Sigmoid colon (tissue), 4 donors: ENCODE measurements at regions not wholly inside any gene's neighbourhood (a gene's known extent, or its start where the extent isn't known, plus 50 kb on each side); places are given as distances from the start of the nearest gene placed in this dataset.

Experiments used
- CTCF ChIP-seq, 4 experiments: fragments of 450-650 bp in 3 of 4; fragments of 200-600 bp in 1 of 4; IDR thresholded peaks; one replicate each; pipeline ENCODE4 v1.5.1; 2016 to 2019; ENCODE audit warnings: antibody characterized with exemption in 4 of 4, mild to moderate bottlenecking in 3 of 4, moderate library complexity in 2 of 4
- EP300 ChIP-seq, 4 donors: sonication (generic); formaldehyde crosslinking; IDR thresholded peaks; one replicate each; pipeline ENCODE4 v1.6.1; 2017; ENCODE audit warnings: antibody characterized with exemption in 4 of 4
- POLR2AphosphoS5 ChIP-seq, 4 donors: sonication (generic); formaldehyde crosslinking; IDR thresholded peaks; one replicate each; pipeline ENCODE4 v1.6.1; 2017; ENCODE audit warnings: antibody characterized with exemption in 4 of 4

DNA sequence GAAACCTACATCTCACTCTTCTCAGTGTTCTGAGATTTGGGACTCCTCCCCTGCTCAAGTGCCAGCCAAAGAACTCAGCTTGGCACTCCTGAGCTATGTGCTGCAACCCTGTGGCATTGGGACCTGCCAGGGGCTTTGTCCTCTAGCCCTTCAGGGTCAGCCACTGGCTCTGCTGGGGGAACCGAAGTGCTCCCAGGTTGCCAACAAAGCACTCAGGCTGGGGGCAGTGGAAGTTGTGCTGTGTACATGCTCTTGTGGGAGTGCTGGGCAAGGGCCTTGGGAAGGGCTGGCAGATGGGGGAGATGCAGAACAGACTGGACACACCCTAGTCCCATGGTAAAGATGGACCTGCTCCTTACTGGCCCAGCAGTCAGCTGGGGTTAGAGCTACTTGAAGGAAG is 498.6 kb downstream of the CAAP1 start:
- TF ChIP-seq CTCF (IDR thresholded peaks at IDR 0.05) (no peak), EP300 (IDR thresholded peaks at IDR 0.05) (no peak), POLR2AphosphoS5 (IDR thresholded peaks at IDR 0.05) (no peak)
